Stomach smooth muscle (tissue), 2 donors: ENCODE measurements at regions not wholly inside any gene's neighbourhood (a gene's known extent, or its start where the extent isn't known, plus 50 kb on each side); places are given as distances from the start of the nearest gene placed in this dataset.
"Not testable (repeated sequence)": the region's sequence is repeated elsewhere in the genome, so short reads cannot be mapped to it uniquely, and the experiment has no call there.

ENCODE experiments used
- H3K27ac ChIP-seq: one replicate; pipeline ENCODE4 v1.7.0; 2013; ENCODE audit warnings: mild to moderate bottlenecking, low read length, inconsistent platforms
- H3K27me3 ChIP-seq, 2 donors: one replicate each; pipeline ENCODE4 v1.7.0; 2013; ENCODE audit warnings: low read length in 2 of 2; ENCODE audit not compliant: insufficient read depth in 2 of 2, control insufficient read depth in 1 of 2
- H3K36me3 ChIP-seq, 2 donors: one replicate each; pipeline ENCODE4 v1.7.0; 2013; ENCODE audit warnings: low read length in 2 of 2; ENCODE audit not compliant: control insufficient read depth in 2 of 2, insufficient read depth in 2 of 2
- H3K4me1 ChIP-seq: one replicate; pipeline ENCODE4 v1.7.0; 2013; ENCODE audit warnings: low read length; ENCODE audit not compliant: control insufficient read depth, insufficient read depth
- H3K4me3 ChIP-seq, 2 donors: one replicate each; pipeline ENCODE4 v1.7.0; 2013; ENCODE audit warnings: low read length in 2 of 2
- H3K9ac ChIP-seq, 2 donors: one replicate each; pipeline ENCODE4 v1.7.0; 2013; ENCODE audit warnings: low read length in 2 of 2, mild to moderate bottlenecking in 1 of 2
- H3K9me3 ChIP-seq, 2 donors: one replicate each; pipeline ENCODE4 v1.7.0; 2013; ENCODE audit warnings: low read length in 2 of 2; ENCODE audit not compliant: control insufficient read depth in 2 of 2
- donor health status: healthy.
- donor health status: Pancreatic carcinoma.

DNA sequence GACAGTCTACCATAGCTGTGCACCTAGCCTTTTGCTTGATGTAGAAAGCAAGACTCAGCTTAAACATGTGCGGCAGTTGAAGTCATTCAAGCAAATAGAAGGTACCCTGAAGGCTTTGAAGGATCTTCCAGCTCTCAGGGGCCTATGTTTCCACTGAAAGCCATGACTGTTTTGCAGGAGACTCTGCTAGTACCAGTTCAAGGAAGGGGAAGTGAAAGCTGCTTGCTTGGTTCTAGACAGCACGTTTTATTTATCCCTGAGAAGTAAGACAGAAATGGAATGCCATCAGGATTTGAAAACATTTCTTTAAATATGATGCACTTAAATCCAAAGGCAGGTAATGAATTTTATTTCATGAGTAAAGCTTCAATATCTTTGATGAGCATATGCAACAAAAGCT is 311.4 kb downstream of the PDCD6IP start:
- H3K27ac ChIP-seq = no peak overlapping the region
- no peak overlapping the region for H3K4me3 ChIP-seq
- H3K4me1 ChIP-seq = no peaks in the 10 kb centered on the region
- H3K36me3 ChIP-seq = no peaks in the 10 kb centered on the region
- H3K27me3 ChIP-seq = no peaks in the 10 kb centered on the region
- H3K9ac ChIP-seq = no peak overlapping the region
- H3K9me3 ChIP-seq = peaks cover 2 to 4% of the 10 kb centered on the region in 2 donors

DNA sequence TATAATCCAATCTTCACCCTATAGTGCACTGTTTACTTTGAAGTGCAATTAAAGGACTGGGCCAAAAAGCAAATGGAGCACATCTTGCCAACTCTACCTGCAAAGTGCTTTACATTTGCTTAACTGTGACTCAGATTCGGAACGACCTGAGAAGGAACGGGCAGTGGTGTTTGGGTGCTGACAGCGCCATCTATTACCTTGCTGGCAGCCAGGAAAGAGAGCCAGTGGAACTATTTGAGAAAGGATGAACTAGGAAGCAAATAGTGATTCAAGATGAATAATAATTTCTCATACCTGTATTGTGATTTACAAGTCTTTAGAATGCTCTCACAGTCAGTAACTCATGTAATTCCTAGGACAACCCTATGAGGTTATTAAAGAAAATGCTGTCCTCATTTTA is 312.9 kb downstream of the PDCD6IP start:
- Histone ChIP-seq H3K36me3 (no peaks in the 10 kb centered on the region), H3K9ac (no peak overlapping the region), H3K27ac (no peak overlapping the region), H3K27me3 (no peaks in the 10 kb centered on the region), H3K9me3 (peaks cover 2% of the 10 kb centered on the region in 2 donors), H3K4me1 (no peaks in the 10 kb centered on the region), H3K4me3 (no peak overlapping the region)

DNA sequence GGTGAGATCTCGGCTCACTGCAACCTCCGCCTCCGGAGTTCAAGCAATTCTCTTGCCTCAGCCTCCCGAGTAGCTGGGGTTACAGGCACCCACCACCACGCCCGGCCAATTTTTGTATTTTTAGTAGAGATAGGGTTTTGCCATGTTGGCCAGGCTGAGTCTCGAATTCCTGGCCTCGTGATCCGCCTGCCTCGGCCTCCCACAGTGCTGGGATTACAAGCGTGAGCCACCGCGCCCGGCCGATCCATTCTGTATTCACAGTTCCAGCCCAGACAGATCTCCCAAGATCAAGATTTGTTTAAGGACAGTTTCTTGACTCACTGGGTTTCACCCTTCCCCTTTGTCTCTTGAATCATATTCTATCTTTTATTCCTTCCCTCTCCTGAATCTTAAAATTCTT is 313.8 kb downstream of the PDCD6IP start:
- H3K36me3 ChIP-seq, H3K27ac ChIP-seq, H3K4me1 ChIP-seq, H3K4me3 ChIP-seq, H3K9me3 ChIP-seq, H3K9ac ChIP-seq, H3K27me3 ChIP-seq: not testable (repeated sequence)

DNA sequence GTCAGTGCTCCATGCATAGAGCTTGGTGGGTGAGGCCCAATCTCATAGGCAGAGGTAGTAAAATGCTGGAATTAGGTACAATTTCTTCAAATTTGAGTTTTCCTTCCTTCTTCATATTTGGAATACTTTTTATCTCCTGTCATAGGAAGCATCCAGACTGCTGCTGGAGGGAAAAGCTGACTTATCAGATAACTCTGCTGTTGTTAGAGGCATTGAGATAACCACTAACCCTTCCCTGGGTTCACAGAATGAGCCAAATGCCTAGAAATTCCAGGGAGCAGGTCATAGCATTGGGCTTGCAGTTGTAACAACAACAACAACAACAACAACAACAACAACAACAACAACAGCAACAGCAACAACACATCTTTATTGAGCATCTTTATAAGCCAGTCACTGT is 332.7 kb downstream of the PDCD6IP start:
- Histone ChIP-seq H3K9ac (no peak overlapping the region), H3K27ac (no peak overlapping the region), H3K4me3 (no peak overlapping the region), H3K4me1 (no peaks in the 10 kb centered on the region), H3K9me3 (peaks cover 0 to 2% of the 10 kb centered on the region in 2 donors), H3K36me3 (no peaks in the 10 kb centered on the region), H3K27me3 (no peaks in the 10 kb centered on the region)

DNA sequence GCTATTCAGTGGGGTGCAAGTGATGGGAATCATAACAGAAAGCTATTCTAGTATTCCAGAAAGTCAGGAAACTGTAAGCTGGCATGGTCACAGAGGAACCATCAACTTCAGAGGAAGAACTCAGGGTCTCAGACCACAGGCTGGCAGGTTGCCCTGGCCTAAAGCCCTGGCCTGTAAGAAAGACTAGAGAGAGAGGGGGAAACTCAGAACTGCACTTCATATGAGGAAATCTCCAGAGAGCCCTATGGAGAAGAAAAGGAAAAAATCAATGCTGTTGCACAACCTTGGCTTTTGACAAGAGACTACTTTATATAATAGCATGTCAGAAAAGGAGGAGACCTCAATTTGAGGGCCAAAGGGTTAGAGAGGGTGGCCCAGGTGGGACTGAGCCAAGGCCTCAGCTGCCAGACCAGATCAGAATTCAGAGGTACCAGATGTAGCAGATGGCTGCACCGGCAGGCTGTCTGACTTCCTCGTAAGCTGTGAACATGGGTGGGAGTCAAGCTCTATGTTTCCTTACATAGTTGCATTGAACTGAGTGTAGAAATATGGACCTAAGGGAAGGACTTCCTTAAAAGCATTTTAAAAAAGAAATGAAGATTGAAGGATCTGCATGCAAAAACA is 333.8 kb downstream of the PDCD6IP start:
- no peak overlapping the region for H3K27ac ChIP-seq
- no peaks in the 10 kb centered on the region for H3K36me3 ChIP-seq
- no peak overlapping the region for H3K4me3 ChIP-seq
- H3K9ac ChIP-seq = no peak overlapping the region
- H3K4me1 ChIP-seq = no peaks in the 10 kb centered on the region
- H3K9me3 ChIP-seq = peaks cover 0 to 2% of the 10 kb centered on the region in 2 donors
- H3K27me3 ChIP-seq = no peaks in the 10 kb centered on the region

DNA sequence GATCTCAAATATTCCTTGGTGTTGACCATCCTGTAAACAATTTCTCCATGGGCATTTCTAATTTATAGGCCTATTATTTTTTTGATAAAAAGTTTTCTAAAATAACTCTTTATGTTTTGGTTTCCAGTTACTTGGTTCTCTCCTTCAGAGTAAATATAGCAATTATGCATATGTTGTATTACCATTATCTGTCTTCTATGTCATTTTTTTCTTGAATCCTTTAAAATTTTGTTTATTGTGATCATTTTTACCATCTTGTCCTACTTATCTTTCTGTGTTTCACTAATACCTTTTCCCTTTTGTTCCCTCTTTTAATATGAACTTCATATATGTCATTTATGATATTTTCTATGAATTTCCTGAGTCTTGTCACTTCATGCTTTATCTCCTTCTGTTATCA is 341.1 kb downstream of the PDCD6IP start:
- Histone ChIP-seq H3K27ac (no peak overlapping the region), H3K9ac (no peak overlapping the region), H3K9me3 (peaks cover 0 to 2% of the 10 kb centered on the region in 2 donors), H3K36me3 (no peaks in the 10 kb centered on the region), H3K4me1 (no peaks in the 10 kb centered on the region), H3K4me3 (no peak overlapping the region), H3K27me3 (no peaks in the 10 kb centered on the region)

DNA sequence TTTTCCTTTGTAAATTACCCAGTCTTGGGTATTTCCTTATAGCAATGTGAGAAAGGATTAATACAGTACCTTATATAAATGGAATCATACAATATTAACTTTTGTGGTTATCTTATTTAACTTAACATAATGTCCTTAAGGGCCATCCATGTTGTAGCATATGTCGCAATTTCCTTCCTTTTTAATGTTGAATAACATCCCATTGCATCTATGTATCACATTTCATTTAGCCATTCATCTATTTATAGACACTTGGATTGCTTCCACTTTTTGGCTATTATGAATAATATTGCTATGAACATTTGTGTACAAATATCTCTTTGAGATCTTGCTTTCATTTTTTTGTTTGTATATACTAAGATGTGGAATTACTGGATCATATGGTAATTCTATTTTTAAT is 342.2 kb downstream of the PDCD6IP start:
- no peaks in the 10 kb centered on the region for H3K36me3 ChIP-seq
- H3K9ac ChIP-seq = no peak overlapping the region
- no peak overlapping the region for H3K27ac ChIP-seq

DNA sequence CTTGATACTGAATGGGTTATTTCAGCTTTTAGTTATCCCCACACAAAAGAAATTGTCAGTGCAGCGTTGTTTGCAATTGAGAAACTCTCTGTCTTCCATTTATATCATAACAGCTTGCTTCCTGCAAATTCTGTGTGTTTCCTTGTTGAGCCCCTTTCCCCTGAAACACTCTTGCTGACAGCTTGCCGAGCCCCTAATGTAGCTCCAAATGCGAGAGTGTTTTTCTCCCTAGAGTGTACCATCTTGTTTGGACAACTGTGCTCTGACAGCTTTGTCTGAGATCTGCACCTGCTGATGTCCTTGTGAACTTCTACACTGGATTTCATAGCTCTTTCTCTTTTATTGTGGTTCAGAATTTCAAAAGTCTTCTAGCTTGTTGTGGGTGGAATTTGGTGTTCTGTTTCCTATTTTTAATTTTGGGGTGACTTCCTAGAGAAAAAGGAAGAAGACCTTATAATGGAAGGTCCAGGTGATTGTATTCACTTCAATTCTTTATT is 343.5 kb downstream of the PDCD6IP start:
- no peaks in the 10 kb centered on the region for H3K27me3 ChIP-seq
- H3K27ac ChIP-seq = no peak overlapping the region
- H3K36me3 ChIP-seq = no peaks in the 10 kb centered on the region
- H3K9ac ChIP-seq = no peak overlapping the region
- no peak overlapping the region for H3K4me3 ChIP-seq
- no peaks in the 10 kb centered on the region for H3K9me3 ChIP-seq
- H3K4me1 ChIP-seq = no peaks in the 10 kb centered on the region

More for the DNA sequence above, 342.2 kb downstream of the PDCD6IP start:
- Histone ChIP-seq H3K4me3 (no peak overlapping the region), H3K4me1 (no peaks in the 10 kb centered on the region), H3K27me3 (no peaks in the 10 kb centered on the region), H3K9me3 (no peaks in the 10 kb centered on the region)

DNA sequence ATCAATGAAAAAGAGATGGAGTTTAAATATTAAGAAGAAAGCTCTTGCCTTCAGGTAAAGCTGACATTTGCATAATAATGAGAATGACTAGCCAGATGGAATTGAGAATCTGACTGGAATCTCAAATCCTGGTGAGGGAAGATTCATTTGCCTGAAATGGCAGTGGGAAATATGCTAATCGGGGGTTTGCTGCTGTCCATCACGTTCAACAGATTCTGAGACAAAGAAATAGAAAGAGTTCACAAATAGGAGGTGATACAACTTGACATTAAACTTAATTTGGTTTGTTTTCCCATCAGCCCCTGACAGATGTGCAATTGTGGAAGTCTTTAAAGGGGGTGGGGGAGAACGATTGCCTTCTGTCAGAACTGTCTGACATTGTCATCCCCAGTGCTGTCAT is 347.4 kb downstream of the PDCD6IP start:
- Histone ChIP-seq H3K27ac (no peak overlapping the region), H3K4me1 (no peaks in the 10 kb centered on the region), H3K27me3 (no peaks in the 10 kb centered on the region), H3K36me3 (no peaks in the 10 kb centered on the region), H3K9me3 (no peaks in the 10 kb centered on the region), H3K4me3 (no peak overlapping the region), H3K9ac (no peak overlapping the region)

DNA sequence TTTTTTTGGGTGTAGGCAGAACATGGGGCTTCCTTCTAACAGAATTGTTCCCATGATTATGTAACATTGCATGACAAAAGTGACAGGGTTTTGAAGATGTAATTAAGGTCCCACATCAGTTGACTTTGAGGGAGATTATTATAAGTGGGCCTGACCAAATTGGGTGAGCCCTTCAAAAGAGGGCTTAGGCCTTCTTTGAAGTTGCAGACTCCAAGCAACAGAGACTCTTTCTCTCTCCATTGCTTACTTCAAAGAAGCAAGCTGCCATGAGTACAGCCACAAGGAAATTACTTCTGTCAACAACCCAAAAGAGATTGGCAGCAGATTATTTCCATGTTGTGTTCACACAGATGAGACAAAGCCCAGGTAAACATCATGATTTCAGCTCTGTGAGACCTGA is 348.2 kb downstream of the PDCD6IP start:
- Histone ChIP-seq H3K4me3 (no peak overlapping the region), H3K27me3 (no peaks in the 10 kb centered on the region), H3K27ac (no peak overlapping the region), H3K36me3 (no peaks in the 10 kb centered on the region), H3K9me3 (no peaks in the 10 kb centered on the region), H3K9ac (no peak overlapping the region), H3K4me1 (no peaks in the 10 kb centered on the region)

DNA sequence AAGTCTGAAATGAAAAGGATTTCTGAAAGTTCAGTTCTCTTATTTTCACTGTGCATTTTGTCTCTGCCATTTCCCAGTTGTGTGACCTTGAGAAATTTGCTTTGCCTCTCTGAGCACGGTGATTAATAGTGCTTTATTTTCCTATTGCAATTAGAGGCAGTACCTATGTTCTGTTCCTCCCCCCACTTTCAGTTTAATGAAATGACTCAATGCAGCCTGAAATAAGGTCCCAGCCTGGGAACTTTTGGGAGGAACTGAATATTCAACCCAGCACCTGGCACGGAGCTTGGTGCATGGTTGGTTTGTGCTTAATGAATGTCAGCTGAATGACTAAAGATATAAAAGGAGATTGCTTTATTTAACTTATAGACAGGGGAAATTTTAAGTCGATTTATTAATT is 352.6 kb downstream of the PDCD6IP start:
- no peaks in the 10 kb centered on the region for H3K9me3 ChIP-seq
- no peak overlapping the region for H3K4me3 ChIP-seq
- H3K4me1 ChIP-seq = no peaks in the 10 kb centered on the region
- no peak overlapping the region for H3K27ac ChIP-seq
- no peaks in the 10 kb centered on the region for H3K27me3 ChIP-seq
- no peaks in the 10 kb centered on the region for H3K36me3 ChIP-seq
- no peak overlapping the region for H3K9ac ChIP-seq
